IMR-90 (cell line): ENCODE measurements at regions not wholly inside any gene's neighbourhood (a gene's known extent, or its start where the extent isn't known, plus 50 kb on each side); places are given as distances from the start of the nearest gene placed in this dataset.

Experiments used
- ATAC-seq: fragments of 200-7000 bp; cut with Tn5 transposase; 2 replicates; pipeline ENCODE4 v1.9.1; 2020; ENCODE audit warnings: low read depth, mild to moderate bottlenecking, moderate library complexity
- BruUV-seq: library from RNA; stranded (reverse); fragments of 400-500 nt; replicated peaks from 2 replicates; lab custom pipeline; 2021; lab: Mats Ljungman, UMichigan
- CTCF ChIA-PET: fragments of 300-600 bp; formaldehyde crosslinking; extraction: SDS; loops from one replicate; lab custom pipeline; 2021; ENCODE audit warnings: antibody characterized with exemption; lab: Yijun Ruan, JAX
- POLR2A ChIA-PET: fragments of 300-600 bp; sonication (Branson Sonifier 250); formaldehyde crosslinking; loops from one replicate; lab custom pipeline; 2022; ENCODE audit warnings: antibody characterized with exemption; ENCODE audit not compliant: unreplicated experiment; lab: Charles Lee
- DNase-seq: peaks from one replicate; pipeline ENCODE4 v3.0.0; 2013
- H2AFZ ChIP-seq: replicated peaks from 2 replicates; pipeline ENCODE3; 2013; ENCODE audit warnings: low read length, mild to moderate bottlenecking; ENCODE audit not compliant: poor library complexity
- H2AK5ac ChIP-seq: 2 replicates; pipeline ENCODE4 v1.6.1; 2013; ENCODE audit warnings: low read depth, low read length, inconsistent platforms
- H2AK9ac ChIP-seq: replicated peaks from 2 replicates; pipeline ENCODE3; 2013; ENCODE audit warnings: mild to moderate bottlenecking, low read depth, low read length, moderate library complexity; ENCODE audit not compliant: poor library complexity
- H2BK120ac ChIP-seq: 2 replicates; pipeline ENCODE4 v1.6.1; 2013; ENCODE audit warnings: low read depth, low read length, inconsistent platforms
- H2BK15ac ChIP-seq: 3 replicates; pipeline ENCODE4 v1.6.1; 2013; ENCODE audit warnings: low read depth, low read length, inconsistent platforms
- H2BK20ac ChIP-seq: 2 replicates; pipeline ENCODE4 v1.6.1; 2013; ENCODE audit warnings: low read depth, mild to moderate bottlenecking, inconsistent platforms, low read length, moderate library complexity
- H2BK5ac ChIP-seq: 2 replicates; pipeline ENCODE4 v1.6.1; 2013; ENCODE audit warnings: mild to moderate bottlenecking, low read depth, low read length, inconsistent platforms; ENCODE audit not compliant: poor library complexity, severe bottlenecking
- H3K14ac ChIP-seq: replicated peaks from 2 replicates; pipeline ENCODE4 v1.6.1; 2013; ENCODE audit warnings: low read depth, low read length, inconsistent platforms
- H3K18ac ChIP-seq: 2 replicates; pipeline ENCODE4 v1.6.1; 2013; ENCODE audit warnings: low read depth, low read length, control low read depth
- H3K23ac ChIP-seq: 2 replicates; pipeline ENCODE4 v1.6.1; 2013; ENCODE audit warnings: low read depth, low read length, inconsistent platforms
- H3K27ac ChIP-seq: 2 replicates; pipeline ENCODE4 v1.5.1; 2013; ENCODE audit warnings: mild to moderate bottlenecking, control low read depth, low read length; ENCODE audit not compliant: insufficient read depth
- H3K27me3 ChIP-seq: 2 replicates; pipeline ENCODE4 v1.6.1; 2013; ENCODE audit warnings: low read length; ENCODE audit not compliant: control insufficient read depth, insufficient read depth
- H3K36me3 ChIP-seq: 2 replicates; pipeline ENCODE4 v1.6.1; 2013; ENCODE audit warnings: low read length, mixed read lengths; ENCODE audit not compliant: control insufficient read depth, insufficient read depth
- H3K4ac ChIP-seq: 2 replicates; pipeline ENCODE4 v1.6.1; 2013; ENCODE audit warnings: low read depth, low read length, inconsistent platforms
- H3K4me1 ChIP-seq: 2 replicates; pipeline ENCODE4 v1.6.1; 2013; ENCODE audit warnings: low read length, mixed read lengths; ENCODE audit not compliant: control insufficient read depth, insufficient read depth
- H3K4me2 ChIP-seq: 2 replicates; pipeline ENCODE4 v1.6.1; 2013; ENCODE audit warnings: low read depth, mild to moderate bottlenecking, control low read depth, low read length, moderate library complexity
- H3K4me3 ChIP-seq: 2 replicates; pipeline ENCODE4 v1.5.1; 2013; ENCODE audit warnings: low read depth, mild to moderate bottlenecking, control low read depth, low read length, moderate library complexity; ENCODE audit not compliant: insufficient read depth
- H3K56ac ChIP-seq: 2 replicates; pipeline ENCODE4 v1.6.1; 2013; ENCODE audit warnings: low read length, inconsistent platforms; ENCODE audit not compliant: insufficient read depth; ENCODE audit errors: extremely low read depth
- H3K79me1 ChIP-seq, 2 experiments: 2 replicates each; pipeline ENCODE4 v1.6.1; 2013; ENCODE audit warnings: low read length in 2 of 2, inconsistent platforms in 1 of 2, low read depth in 1 of 2
- H3K9ac ChIP-seq: 2 replicates; pipeline ENCODE4 v1.6.1; 2013; ENCODE audit warnings: low read depth, low read length, control low read depth
- H3K9me1 ChIP-seq: 2 replicates; pipeline ENCODE4 v1.6.1; 2013; ENCODE audit warnings: low read length, inconsistent platforms; ENCODE audit not compliant: insufficient read depth
- H3K9me3 ChIP-seq: 2 replicates; pipeline ENCODE4 v1.6.1; 2013; ENCODE audit warnings: low read length; ENCODE audit not compliant: control insufficient read depth, insufficient read depth
- H4K20me1 ChIP-seq: 2 replicates; pipeline ENCODE4 v1.6.1; 2013; ENCODE audit warnings: low read length, inconsistent platforms; ENCODE audit not compliant: insufficient read depth
- H4K5ac ChIP-seq: 2 replicates; pipeline ENCODE4 v1.6.1; 2013; ENCODE audit warnings: mild to moderate bottlenecking, low read depth, low read length, control low read depth
- H4K8ac ChIP-seq, 2 experiments: 2 replicates each; pipeline ENCODE4 v1.6.1; 2013; ENCODE audit warnings: low read depth in 2 of 2, low read length in 2 of 2, control low read depth in 1 of 2, inconsistent platforms in 1 of 2
- H4K91ac ChIP-seq: 2 replicates; pipeline ENCODE4 v1.6.1; 2013; ENCODE audit warnings: low read depth, low read length, inconsistent platforms; ENCODE audit not compliant: insufficient read depth
- BHLHE40 ChIP-seq: fragments of 150-350 bp; IDR thresholded peaks from 2 replicates; pipeline ENCODE4 v1.6.1; 2016; ENCODE audit warnings: mild to moderate bottlenecking, low read depth, low read length
- ELK1 ChIP-seq: fragments of 150-350 bp; IDR thresholded peaks from 2 replicates; pipeline ENCODE4 v1.6.1; 2016; ENCODE audit warnings: low read depth, mild to moderate bottlenecking, low read length, moderate library complexity, borderline replicate concordance
- POLR2A ChIP-seq: IDR thresholded peaks from 2 replicates; pipeline ENCODE4 v1.6.1; 2012; ENCODE audit warnings: mild to moderate bottlenecking, low read depth, low read length
- RCOR1 ChIP-seq: IDR thresholded peaks from 2 replicates; pipeline ENCODE4 v1.6.1; 2012; ENCODE audit warnings: mild to moderate bottlenecking, low read length, improper control_type of control experiment; ENCODE audit not compliant: insufficient replicate concordance
- SMC3 ChIP-seq: fragments of 150-350 bp; IDR thresholded peaks from 2 replicates; pipeline ENCODE4 v1.6.1; 2016; ENCODE audit warnings: low read depth, mild to moderate bottlenecking, antibody characterized with exemption, low read length, moderate library complexity
- WGBS, 2 experiments: methylation state at CpG; one replicate each; pipeline versions ENCODE4 v1.1.5 to v1.1.7; 2013; ENCODE audit warnings: missing lambda C conversion rate in 2 of 2; ENCODE audit not compliant: insufficient read length in 1 of 2; ENCODE audit errors: extremely low coverage in 2 of 2; 5-methylcytosine and 5-hydroxymethylcytosine counted together
- dilution Hi-C: fragments of 300-500 bp; cut with HindIII; formaldehyde crosslinking; loops from one replicate; pipeline ENCODE4 v1.14.3; 2018; ENCODE audit warnings: low sequenced_read_pairs; ENCODE audit not compliant: unreplicated experiment
- in situ Hi-C: fragments of 300-500 bp; cut with MboI; formaldehyde crosslinking; loops from 3 replicates; pipeline ENCODE4 v1.14.3; 2019; ENCODE audit warnings: low sequenced_read_pairs, inconsistent platforms, mixed read lengths
- intact Hi-C: fragments of 100-400 bp; cut with micrococcal nuclease; formaldehyde crosslinking; loops from 2 replicates; pipeline ENCODE4 v1.10.0; 2022

- POLR2A ChIA-PET = no interaction called here
Measured at GRCh38 chr1:168794057-168794456, 65.1 kb upstream of the DPT start.

More at GRCh38 chr1:168794057-168794456, 65.1 kb upstream of the DPT start:
- no peak overlapping the region for H3K23ac ChIP-seq
- no peak overlapping the region for H2BK15ac ChIP-seq
- H3K4me2 ChIP-seq = no peak overlapping the region
- no peaks in the 10 kb centered on the region for H3K9me1 ChIP-seq
- no peak overlapping the region for H2AFZ ChIP-seq
- H4K5ac ChIP-seq = no peak overlapping the region
- intact Hi-C loops (no loop called here), dilution Hi-C loops (no loop called here), in situ Hi-C loops (no loop called here)
- no peaks in the 10 kb centered on the region for H4K20me1 ChIP-seq
- no peak overlapping the region for H2AK9ac ChIP-seq
- H2BK5ac ChIP-seq = no peak overlapping the region
- no peak overlapping the region for H3K9ac ChIP-seq
- no peak overlapping the region for H3K27ac ChIP-seq
- no peaks in the 10 kb centered on the region for H3K79me1 ChIP-seq
- no peak overlapping the region for H2AK5ac ChIP-seq
- H4K8ac ChIP-seq = no peak overlapping the region
- H3K56ac ChIP-seq = no peak overlapping the region
- H3K4me1 ChIP-seq = no peaks in the 10 kb centered on the region
- no peak overlapping the region for H3K18ac ChIP-seq
- CTCF ChIA-PET = no interaction called here
- no TSS peak for BruUV-seq
- DNase-seq (no peak), ATAC-seq (no peak)
- H3K9me3 ChIP-seq = no peaks in the 10 kb centered on the region
- H3K27me3 ChIP-seq = no peaks in the 10 kb centered on the region
- no peak overlapping the region for H3K14ac ChIP-seq
- H2BK120ac ChIP-seq = no peak overlapping the region
- H4K91ac ChIP-seq = no peak overlapping the region
- no peak overlapping the region for H2BK20ac ChIP-seq
- no peak overlapping the region for H3K4me3 ChIP-seq
- no peak for TF ChIP-seq POLR2A
- TF ChIP-seq BHLHE40 = no peak
- TF ChIP-seq ELK1 = no peak
- no peak for TF ChIP-seq SMC3
- TF ChIP-seq RCOR1 = no peak
- H3K36me3 ChIP-seq = no peaks in the 10 kb centered on the region
- H3K4ac ChIP-seq = no peak overlapping the region
- WGBS, 2 experiments = no CpG with 5 or more reads among the region's 6 CpGs
